ENCODE measurements at regions not wholly inside any gene's neighbourhood (a gene's known extent, or its start where the extent isn't known, plus 50 kb on each side); places are given as distances from the start of the nearest gene placed in this dataset.

- no peak overlapping the region for H2AFZ ChIP-seq (ENCODE audit: low read depth, low read length)
- no peak overlapping the region for H3K4me3 ChIP-seq (ENCODE audit: low read length)
- H3K27ac ChIP-seq (ENCODE audit: low read length): no peak overlapping the region
- H3K4me2 ChIP-seq (ENCODE audit: low read length): no peak overlapping the region
- no peaks in the 10 kb centered on the region for H3K36me3 ChIP-seq (replicated peaks; ENCODE audit: low read depth, low read length)
- H3K27me3 ChIP-seq (ENCODE audit: low read depth, low read length): 0 out of 2 replicates have a peak, but pooled peaks cover 3% of the 10 kb centered on the region
- H3K4me1 ChIP-seq (ENCODE audit: low read length): peaks cover 12% of the 10 kb centered on the region
- H3K79me2 ChIP-seq (ENCODE audit: low read length): no peaks in the 10 kb centered on the region
- TF ChIP-seq EZH2phosphoT487 (IDR thresholded peaks at IDR 0.05; ENCODE audit: low read depth) (no peak), CTCF (IDR thresholded peaks at IDR 0.05; ENCODE audit: low read depth, low read length) (no peak)
- H3K9ac ChIP-seq (ENCODE audit: low read length): no peak overlapping the region
- H3K9me3 ChIP-seq (ENCODE audit: insufficient read depth, low read length): no peaks in the 10 kb centered on the region
- no peaks in the 10 kb centered on the region for H4K20me1 ChIP-seq (ENCODE audit: insufficient read depth, low read length)
Observed at GRCh38 chr16:73274140-73274539, 226.2 kb upstream of the ZFHX3 start.

GRCh38 chr16:73268366-73268993 is 220.6 kb upstream of the ZFHX3 start:
- TF ChIP-seq EZH2phosphoT487 (IDR thresholded peaks at IDR 0.05; ENCODE audit: low read depth) (no peak), CTCF (IDR thresholded peaks at IDR 0.05; ENCODE audit: low read depth, low read length) (no peak)
- H3K79me2 ChIP-seq (ENCODE audit: low read length): no peaks in the 10 kb centered on the region
- no peaks in the 10 kb centered on the region for H3K36me3 ChIP-seq (replicated peaks; ENCODE audit: low read depth, low read length)
- no peak overlapping the region for H3K27ac ChIP-seq (ENCODE audit: low read length)
- no peaks in the 10 kb centered on the region for H3K4me1 ChIP-seq (ENCODE audit: low read length)
- no peaks in the 10 kb centered on the region for H4K20me1 ChIP-seq (ENCODE audit: insufficient read depth, low read length)
- H3K4me2 ChIP-seq (ENCODE audit: low read length): no peak overlapping the region
- no peaks in the 10 kb centered on the region for H3K27me3 ChIP-seq (ENCODE audit: low read depth, low read length)
- H3K9ac ChIP-seq (ENCODE audit: low read length): no peak overlapping the region
- no peak overlapping the region for H2AFZ ChIP-seq (ENCODE audit: low read depth, low read length)
- H3K4me3 ChIP-seq (ENCODE audit: low read length): no peak overlapping the region
- no peaks in the 10 kb centered on the region for H3K9me3 ChIP-seq (ENCODE audit: insufficient read depth, low read length)

GRCh38 chr16:73265935-73266334 is 218.0 kb upstream of the ZFHX3 start:
- Histone ChIP-seq H4K20me1 (ENCODE audit: insufficient read depth, low read length) (no peaks in the 10 kb centered on the region), H3K9ac (ENCODE audit: low read length) (no peak overlapping the region), H3K27me3 (ENCODE audit: low read depth, low read length) (no peaks in the 10 kb centered on the region), H3K36me3 (replicated peaks; ENCODE audit: low read depth, low read length) (no peaks in the 10 kb centered on the region), H3K79me2 (ENCODE audit: low read length) (no peaks in the 10 kb centered on the region), H3K4me1 (ENCODE audit: low read length) (no peaks in the 10 kb centered on the region), H3K27ac (ENCODE audit: low read length) (no peak overlapping the region), H3K4me3 (ENCODE audit: low read length) (no peak overlapping the region), H2AFZ (ENCODE audit: low read depth, low read length) (no peak overlapping the region), H3K9me3 (ENCODE audit: insufficient read depth, low read length) (no peaks in the 10 kb centered on the region), H3K4me2 (ENCODE audit: low read length) (no peak overlapping the region)
- no peak for TF ChIP-seq CTCF (IDR thresholded peaks at IDR 0.05; ENCODE audit: low read depth, low read length)
- no peak for TF ChIP-seq EZH2phosphoT487 (IDR thresholded peaks at IDR 0.05; ENCODE audit: low read depth)

GRCh38 chr16:73265124-73265837 is 217.4 kb upstream of the ZFHX3 start:
- Histone ChIP-seq H2AFZ (ENCODE audit: low read depth, low read length) (no peak overlapping the region), H3K9me3 (ENCODE audit: insufficient read depth, low read length) (no peaks in the 10 kb centered on the region), H3K27me3 (ENCODE audit: low read depth, low read length) (no peaks in the 10 kb centered on the region), H3K27ac (ENCODE audit: low read length) (no peak overlapping the region), H3K4me2 (ENCODE audit: low read length) (no peak overlapping the region), H3K4me3 (ENCODE audit: low read length) (no peak overlapping the region), H3K9ac (ENCODE audit: low read length) (no peak overlapping the region), H4K20me1 (ENCODE audit: insufficient read depth, low read length) (no peaks in the 10 kb centered on the region), H3K4me1 (ENCODE audit: low read length) (no peaks in the 10 kb centered on the region), H3K36me3 (replicated peaks; ENCODE audit: low read depth, low read length) (no peaks in the 10 kb centered on the region), H3K79me2 (ENCODE audit: low read length) (no peaks in the 10 kb centered on the region)
- no peak for TF ChIP-seq CTCF (IDR thresholded peaks at IDR 0.05; ENCODE audit: low read depth, low read length)
- TF ChIP-seq EZH2phosphoT487 (IDR thresholded peaks at IDR 0.05; ENCODE audit: low read depth): no peak
